WTC11 (cell line): ENCODE measurements at regions not wholly inside any gene's neighbourhood (a gene's known extent, or its start where the extent isn't known, plus 50 kb on each side); places are given as distances from the start of the nearest gene placed in this dataset.

Experiments
- ATAC-seq: fragments of 200-7000 bp; cut with Tn5 transposase; 2 replicates; pipeline ENCODE4 v1.10.0; 2021; ENCODE audit warnings: mild to moderate bottlenecking, moderate library complexity
- CTCF ChIA-PET: fragments of 300-600 bp; sonication (Branson Sonifier 250); formaldehyde crosslinking; loops from one replicate; lab custom pipeline; 2021; ENCODE audit warnings: antibody characterized with exemption; lab: Charles Lee
- POLR2A ChIA-PET: fragments of 350-600 bp; sonication (Branson Sonifier 250); formaldehyde crosslinking; loops from one replicate; lab custom pipeline; 2021; ENCODE audit warnings: antibody characterized with exemption; lab: Charles Lee
- DNase-seq: peaks from one replicate; pipeline ENCODE4 v3.0.0; 2021; ENCODE audit warnings: low spot score
- H3K27ac Mint-ChIP-seq: 2 replicates; pipeline ENCODE4 v1.8.0; 2021; ENCODE audit warnings: mixed read lengths
- H3K27me3 Mint-ChIP-seq: 2 replicates; pipeline ENCODE4 v1.8.0; 2021; ENCODE audit warnings: low read depth, mild to moderate bottlenecking, moderate library complexity, mixed read lengths
- H3K36me3 Mint-ChIP-seq: 2 replicates; pipeline ENCODE4 v1.8.0; 2021; ENCODE audit warnings: mixed read lengths
- H3K4me1 Mint-ChIP-seq: 2 replicates; pipeline ENCODE4 v1.8.0; 2022; ENCODE audit warnings: mixed read lengths
- H3K4me3 Mint-ChIP-seq: 2 replicates; pipeline ENCODE4 v1.8.0; 2021; ENCODE audit warnings: mild to moderate bottlenecking, moderate library complexity, mixed read lengths
- H3K9me3 Mint-ChIP-seq: 2 replicates; pipeline ENCODE4 v1.8.0; 2021; ENCODE audit warnings: mixed read lengths
- CREB1 ChIP-seq: sonication (generic); formaldehyde crosslinking; IDR thresholded peaks from 2 replicates; pipeline ENCODE4 v1.8.0; 2023; ENCODE audit warnings: mild to moderate bottlenecking, missing genetic modification reagents
- CREM ChIP-seq: sonication (generic); formaldehyde crosslinking; IDR thresholded peaks from 2 replicates; pipeline ENCODE4 v1.8.1; 2022; ENCODE audit warnings: mild to moderate bottlenecking, missing genetic modification reagents, moderate library complexity
- FOXJ3 ChIP-seq: sonication (generic); formaldehyde crosslinking; IDR thresholded peaks from 2 replicates; pipeline ENCODE4 v1.9.0; 2021; ENCODE audit warnings: missing genetic modification reagents, mild to moderate bottlenecking, borderline replicate concordance
- IRF2 ChIP-seq: sonication (generic); formaldehyde crosslinking; IDR thresholded peaks from 2 replicates; pipeline ENCODE4 v1.8.0; 2022; ENCODE audit warnings: low read depth, missing genetic modification reagents, borderline replicate concordance
- JAZF1 ChIP-seq: fragments of 250-450 bp; sonication (Bioruptor Pico); IDR thresholded peaks from 2 replicates; pipeline ENCODE4 v1.9.0; 2021; ENCODE audit warnings: moderate library complexity, mild to moderate bottlenecking, inconsistent platforms
- NR1H2 ChIP-seq: sonication (generic); formaldehyde crosslinking; IDR thresholded peaks from 2 replicates; pipeline ENCODE4 v1.9.0; 2021; ENCODE audit warnings: mild to moderate bottlenecking, moderate library complexity, missing genetic modification reagents
- PRRX2 ChIP-seq: fragments of 250-450 bp; sonication (Bioruptor Pico); IDR thresholded peaks from 2 replicates; pipeline ENCODE4 v1.8.0; 2021; ENCODE audit warnings: mild to moderate bottlenecking
- TCF7 ChIP-seq: sonication (generic); formaldehyde crosslinking; IDR thresholded peaks from 2 replicates; pipeline ENCODE4 v1.8.0; 2022; ENCODE audit warnings: mild to moderate bottlenecking, low read depth, missing genetic modification reagents, moderate library complexity
- ZBTB21 ChIP-seq: sonication (generic); formaldehyde crosslinking; IDR thresholded peaks from 2 replicates; pipeline ENCODE4 v1.8.1; 2023; ENCODE audit warnings: mild to moderate bottlenecking, missing genetic modification reagents, borderline replicate concordance
- ZNF317 ChIP-seq: sonication (generic); formaldehyde crosslinking; IDR thresholded peaks from 2 replicates; pipeline ENCODE4 v1.8.1; 2023; ENCODE audit warnings: low read depth, mild to moderate bottlenecking, moderate library complexity, missing genetic modification reagents, borderline replicate concordance
- TF ChIP-seq, protein P1 (sequence below): sonication (generic); formaldehyde crosslinking; IDR thresholded peaks from 2 replicates; pipeline ENCODE4 v1.8.1; 2023; ENCODE audit warnings: mild to moderate bottlenecking, moderate library complexity, missing genetic modification reagents
- TF ChIP-seq, protein P2 (sequence below): sonication (generic); formaldehyde crosslinking; IDR thresholded peaks from 2 replicates; pipeline ENCODE4 v1.8.0; 2022; ENCODE audit warnings: mild to moderate bottlenecking, missing genetic modification reagents
- TF ChIP-seq, protein P3 (sequence below): fragments of 250-450 bp; sonication (Bioruptor Pico); IDR thresholded peaks from 2 replicates; pipeline ENCODE4 v1.9.0; 2021; ENCODE audit warnings: mild to moderate bottlenecking
- TF ChIP-seq, protein P4 (sequence below): sonication (generic); formaldehyde crosslinking; IDR thresholded peaks from 2 replicates; pipeline ENCODE4 v1.8.0; 2022; ENCODE audit warnings: missing genetic modification reagents
- TF ChIP-seq, protein P5 (sequence below): fragments of 250-450 bp; sonication (Bioruptor Pico); conservative IDR thresholded peaks from 2 replicates; pipeline ENCODE4 v1.9.0; 2021; ENCODE audit warnings: mild to moderate bottlenecking
- TF ChIP-seq, protein P6 (sequence below): sonication (generic); formaldehyde crosslinking; IDR thresholded peaks from 2 replicates; pipeline ENCODE4 v1.8.0; 2022; ENCODE audit warnings: mild to moderate bottlenecking, missing genetic modification reagents
- TF ChIP-seq, protein P7 (sequence below): sonication (generic); formaldehyde crosslinking; IDR thresholded peaks from 2 replicates; pipeline ENCODE4 v1.8.0; 2022; ENCODE audit warnings: mild to moderate bottlenecking, missing genetic modification reagents
- TF ChIP-seq, protein P8 (sequence below): sonication (generic); formaldehyde crosslinking; IDR thresholded peaks from 2 replicates; pipeline ENCODE4 v1.8.0; 2023; ENCODE audit warnings: missing genetic modification reagents
- TF ChIP-seq, protein P9 (sequence below): sonication (generic); formaldehyde crosslinking; IDR thresholded peaks from 2 replicates; pipeline ENCODE4 v1.8.1; 2023; ENCODE audit warnings: mild to moderate bottlenecking, missing genetic modification reagents, moderate library complexity
- TF ChIP-seq, protein P10 (sequence below): sonication (generic); formaldehyde crosslinking; IDR thresholded peaks from 2 replicates; pipeline ENCODE4 v1.8.1; 2022; ENCODE audit warnings: low read depth, mild to moderate bottlenecking, moderate library complexity, missing genetic modification reagents, borderline replicate concordance

DNA sequence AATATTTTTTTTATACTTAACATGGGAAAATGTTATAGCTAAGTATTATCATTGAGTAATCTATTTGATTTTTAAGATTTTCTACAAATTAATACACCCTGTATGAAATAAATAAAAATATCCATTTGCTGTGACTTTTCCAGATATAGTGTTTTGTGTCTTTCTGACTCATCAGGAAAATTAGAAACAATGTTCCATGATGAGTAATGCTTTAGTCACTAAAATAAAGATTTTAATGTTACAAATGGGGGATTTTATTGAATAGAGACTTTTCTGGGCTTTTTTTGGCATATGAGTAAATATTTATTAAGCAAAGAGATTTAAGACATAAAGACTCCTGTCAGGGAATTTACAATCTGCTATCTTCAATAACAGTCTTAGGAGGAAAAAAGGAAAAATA is 279.2 kb upstream of the NOCT start:
- DNase-seq (no peak), ATAC-seq (no peak)
- Mint-ChIP-seq H3K9me3 (peaks cover 16% of the 10 kb centered on the region), H3K4me1 (no peaks in the 10 kb centered on the region), H3K36me3 (peaks cover 13% of the 10 kb centered on the region), H3K27me3 (no peaks in the 10 kb centered on the region), H3K4me3 (no peak overlapping the region)
- POLR2A ChIA-PET, result no interaction called here
- TF ChIP-seq ZBTB21 (CRISPR knock-in tag), result no peak
- TF ChIP-seq NR1H2 (CRISPR knock-in tag), result no peak
- no peak for TF ChIP-seq JAZF1
- TF ChIP-seq TCF7, result no peak
- TF ChIP-seq, protein P1, sequence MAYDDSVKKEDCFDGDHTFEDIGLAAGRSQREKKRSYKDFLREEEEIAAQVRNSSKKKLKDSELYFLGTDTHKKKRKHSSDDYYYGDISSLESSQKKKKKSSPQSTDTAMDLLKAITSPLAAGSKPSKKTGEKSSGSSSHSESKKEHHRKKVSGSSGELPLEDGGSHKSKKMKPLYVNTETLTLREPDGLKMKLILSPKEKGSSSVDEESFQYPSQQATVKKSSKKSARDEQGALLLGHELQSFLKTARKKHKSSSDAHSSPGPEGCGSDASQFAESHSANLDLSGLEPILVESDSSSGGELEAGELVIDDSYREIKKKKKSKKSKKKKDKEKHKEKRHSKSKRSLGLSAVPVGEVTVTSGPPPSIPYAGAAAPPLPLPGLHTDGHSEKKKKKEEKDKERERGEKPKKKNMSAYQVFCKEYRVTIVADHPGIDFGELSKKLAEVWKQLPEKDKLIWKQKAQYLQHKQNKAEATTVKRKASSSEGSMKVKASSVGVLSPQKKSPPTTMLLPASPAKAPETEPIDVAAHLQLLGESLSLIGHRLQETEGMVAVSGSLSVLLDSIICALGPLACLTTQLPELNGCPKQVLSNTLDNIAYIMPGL, result no peak
- TF ChIP-seq, protein P2, sequence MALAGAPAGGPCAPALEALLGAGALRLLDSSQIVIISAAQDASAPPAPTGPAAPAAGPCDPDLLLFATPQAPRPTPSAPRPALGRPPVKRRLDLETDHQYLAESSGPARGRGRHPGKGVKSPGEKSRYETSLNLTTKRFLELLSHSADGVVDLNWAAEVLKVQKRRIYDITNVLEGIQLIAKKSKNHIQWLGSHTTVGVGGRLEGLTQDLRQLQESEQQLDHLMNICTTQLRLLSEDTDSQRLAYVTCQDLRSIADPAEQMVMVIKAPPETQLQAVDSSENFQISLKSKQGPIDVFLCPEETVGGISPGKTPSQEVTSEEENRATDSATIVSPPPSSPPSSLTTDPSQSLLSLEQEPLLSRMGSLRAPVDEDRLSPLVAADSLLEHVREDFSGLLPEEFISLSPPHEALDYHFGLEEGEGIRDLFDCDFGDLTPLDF (CRISPR knock-in tag), result no peak
- TF ChIP-seq ZNF317 (CRISPR knock-in tag), result no peak
- TF ChIP-seq CREM, result no peak
- no peak for TF ChIP-seq PRRX2 (CRISPR knock-in tag)
- TF ChIP-seq, protein P3, sequence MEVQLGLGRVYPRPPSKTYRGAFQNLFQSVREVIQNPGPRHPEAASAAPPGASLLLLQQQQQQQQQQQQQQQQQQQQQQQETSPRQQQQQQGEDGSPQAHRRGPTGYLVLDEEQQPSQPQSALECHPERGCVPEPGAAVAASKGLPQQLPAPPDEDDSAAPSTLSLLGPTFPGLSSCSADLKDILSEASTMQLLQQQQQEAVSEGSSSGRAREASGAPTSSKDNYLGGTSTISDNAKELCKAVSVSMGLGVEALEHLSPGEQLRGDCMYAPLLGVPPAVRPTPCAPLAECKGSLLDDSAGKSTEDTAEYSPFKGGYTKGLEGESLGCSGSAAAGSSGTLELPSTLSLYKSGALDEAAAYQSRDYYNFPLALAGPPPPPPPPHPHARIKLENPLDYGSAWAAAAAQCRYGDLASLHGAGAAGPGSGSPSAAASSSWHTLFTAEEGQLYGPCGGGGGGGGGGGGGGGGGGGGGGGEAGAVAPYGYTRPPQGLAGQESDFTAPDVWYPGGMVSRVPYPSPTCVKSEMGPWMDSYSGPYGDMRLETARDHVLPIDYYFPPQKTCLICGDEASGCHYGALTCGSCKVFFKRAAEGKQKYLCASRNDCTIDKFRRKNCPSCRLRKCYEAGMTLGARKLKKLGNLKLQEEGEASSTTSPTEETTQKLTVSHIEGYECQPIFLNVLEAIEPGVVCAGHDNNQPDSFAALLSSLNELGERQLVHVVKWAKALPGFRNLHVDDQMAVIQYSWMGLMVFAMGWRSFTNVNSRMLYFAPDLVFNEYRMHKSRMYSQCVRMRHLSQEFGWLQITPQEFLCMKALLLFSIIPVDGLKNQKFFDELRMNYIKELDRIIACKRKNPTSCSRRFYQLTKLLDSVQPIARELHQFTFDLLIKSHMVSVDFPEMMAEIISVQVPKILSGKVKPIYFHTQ (CRISPR knock-in tag), result no peak
- TF ChIP-seq, protein P4, sequence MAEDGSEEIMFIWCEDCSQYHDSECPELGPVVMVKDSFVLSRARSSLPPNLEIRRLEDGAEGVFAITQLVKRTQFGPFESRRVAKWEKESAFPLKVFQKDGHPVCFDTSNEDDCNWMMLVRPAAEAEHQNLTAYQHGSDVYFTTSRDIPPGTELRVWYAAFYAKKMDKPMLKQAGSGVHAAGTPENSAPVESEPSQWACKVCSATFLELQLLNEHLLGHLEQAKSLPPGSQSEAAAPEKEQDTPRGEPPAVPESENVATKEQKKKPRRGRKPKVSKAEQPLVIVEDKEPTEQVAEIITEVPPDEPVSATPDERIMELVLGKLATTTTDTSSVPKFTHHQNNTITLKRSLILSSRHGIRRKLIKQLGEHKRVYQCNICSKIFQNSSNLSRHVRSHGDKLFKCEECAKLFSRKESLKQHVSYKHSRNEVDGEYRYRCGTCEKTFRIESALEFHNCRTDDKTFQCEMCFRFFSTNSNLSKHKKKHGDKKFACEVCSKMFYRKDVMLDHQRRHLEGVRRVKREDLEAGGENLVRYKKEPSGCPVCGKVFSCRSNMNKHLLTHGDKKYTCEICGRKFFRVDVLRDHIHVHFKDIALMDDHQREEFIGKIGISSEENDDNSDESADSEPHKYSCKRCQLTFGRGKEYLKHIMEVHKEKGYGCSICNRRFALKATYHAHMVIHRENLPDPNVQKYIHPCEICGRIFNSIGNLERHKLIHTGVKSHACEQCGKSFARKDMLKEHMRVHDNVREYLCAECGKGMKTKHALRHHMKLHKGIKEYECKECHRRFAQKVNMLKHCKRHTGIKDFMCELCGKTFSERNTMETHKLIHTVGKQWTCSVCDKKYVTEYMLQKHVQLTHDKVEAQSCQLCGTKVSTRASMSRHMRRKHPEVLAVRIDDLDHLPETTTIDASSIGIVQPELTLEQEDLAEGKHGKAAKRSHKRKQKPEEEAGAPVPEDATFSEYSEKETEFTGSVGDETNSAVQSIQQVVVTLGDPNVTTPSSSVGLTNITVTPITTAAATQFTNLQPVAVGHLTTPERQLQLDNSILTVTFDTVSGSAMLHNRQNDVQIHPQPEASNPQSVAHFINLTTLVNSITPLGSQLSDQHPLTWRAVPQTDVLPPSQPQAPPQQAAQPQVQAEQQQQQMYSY (CRISPR knock-in tag), result no peak
- TF ChIP-seq, protein P5, sequence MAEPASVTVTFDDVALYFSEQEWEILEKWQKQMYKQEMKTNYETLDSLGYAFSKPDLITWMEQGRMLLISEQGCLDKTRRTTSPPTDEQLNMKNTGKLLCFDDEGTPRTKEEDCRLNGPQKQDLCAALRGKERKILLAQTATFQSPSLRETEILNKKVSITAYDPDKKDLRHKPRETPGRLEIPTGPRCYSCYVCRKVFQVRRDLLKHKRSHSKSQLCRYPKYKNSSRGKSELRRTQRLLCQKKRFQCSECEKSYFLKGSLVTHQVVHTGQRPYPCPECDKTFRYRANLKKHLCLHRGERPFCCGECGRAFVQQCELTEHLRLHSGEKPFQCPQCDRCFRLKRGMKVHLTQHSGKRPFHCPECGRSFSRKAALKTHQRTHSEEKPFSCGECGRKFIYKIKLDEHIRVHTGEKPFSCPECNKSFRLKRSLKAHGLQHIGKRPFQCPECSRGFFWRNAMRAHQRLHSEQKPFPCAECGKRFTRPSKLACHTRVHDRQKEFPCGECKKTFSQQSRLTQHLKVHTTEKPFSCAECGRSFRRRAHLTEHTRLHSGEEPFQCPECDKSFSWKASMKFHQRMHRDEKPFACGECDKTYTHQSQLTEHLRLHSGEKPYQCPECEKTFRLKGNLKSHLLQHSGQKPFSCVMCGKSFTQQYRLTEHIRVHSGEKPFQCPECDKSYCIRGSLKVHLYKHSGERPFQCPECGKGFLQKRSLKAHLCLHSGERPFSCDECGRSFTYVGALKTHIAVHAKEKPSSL (CRISPR knock-in tag), result no peak
- no peak for TF ChIP-seq IRF2 (CRISPR knock-in tag)
- TF ChIP-seq, protein P6, sequence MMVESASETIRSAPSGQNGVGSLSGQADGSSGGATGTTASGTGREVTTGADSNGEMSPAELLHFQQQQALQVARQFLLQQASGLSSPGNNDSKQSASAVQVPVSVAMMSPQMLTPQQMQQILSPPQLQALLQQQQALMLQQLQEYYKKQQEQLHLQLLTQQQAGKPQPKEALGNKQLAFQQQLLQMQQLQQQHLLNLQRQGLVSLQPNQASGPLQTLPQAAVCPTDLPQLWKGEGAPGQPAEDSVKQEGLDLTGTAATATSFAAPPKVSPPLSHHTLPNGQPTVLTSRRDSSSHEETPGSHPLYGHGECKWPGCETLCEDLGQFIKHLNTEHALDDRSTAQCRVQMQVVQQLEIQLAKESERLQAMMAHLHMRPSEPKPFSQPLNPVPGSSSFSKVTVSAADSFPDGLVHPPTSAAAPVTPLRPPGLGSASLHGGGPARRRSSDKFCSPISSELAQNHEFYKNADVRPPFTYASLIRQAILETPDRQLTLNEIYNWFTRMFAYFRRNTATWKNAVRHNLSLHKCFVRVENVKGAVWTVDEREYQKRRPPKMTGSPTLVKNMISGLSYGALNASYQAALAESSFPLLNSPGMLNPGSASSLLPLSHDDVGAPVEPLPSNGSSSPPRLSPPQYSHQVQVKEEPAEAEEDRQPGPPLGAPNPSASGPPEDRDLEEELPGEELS, result no peak
- TF ChIP-seq, protein P7, sequence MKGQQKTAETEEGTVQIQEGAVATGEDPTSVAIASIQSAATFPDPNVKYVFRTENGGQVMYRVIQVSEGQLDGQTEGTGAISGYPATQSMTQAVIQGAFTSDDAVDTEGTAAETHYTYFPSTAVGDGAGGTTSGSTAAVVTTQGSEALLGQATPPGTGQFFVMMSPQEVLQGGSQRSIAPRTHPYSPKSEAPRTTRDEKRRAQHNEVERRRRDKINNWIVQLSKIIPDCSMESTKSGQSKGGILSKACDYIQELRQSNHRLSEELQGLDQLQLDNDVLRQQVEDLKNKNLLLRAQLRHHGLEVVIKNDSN, result no peak
- TF ChIP-seq CREB1 (CRISPR knock-in tag), result no peak
- TF ChIP-seq FOXJ3 (CRISPR knock-in tag), result no peak
- TF ChIP-seq, protein P8, sequence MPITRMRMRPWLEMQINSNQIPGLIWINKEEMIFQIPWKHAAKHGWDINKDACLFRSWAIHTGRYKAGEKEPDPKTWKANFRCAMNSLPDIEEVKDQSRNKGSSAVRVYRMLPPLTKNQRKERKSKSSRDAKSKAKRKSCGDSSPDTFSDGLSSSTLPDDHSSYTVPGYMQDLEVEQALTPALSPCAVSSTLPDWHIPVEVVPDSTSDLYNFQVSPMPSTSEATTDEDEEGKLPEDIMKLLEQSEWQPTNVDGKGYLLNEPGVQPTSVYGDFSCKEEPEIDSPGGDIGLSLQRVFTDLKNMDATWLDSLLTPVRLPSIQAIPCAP (CRISPR knock-in tag), result no peak
- TF ChIP-seq, protein P9, sequence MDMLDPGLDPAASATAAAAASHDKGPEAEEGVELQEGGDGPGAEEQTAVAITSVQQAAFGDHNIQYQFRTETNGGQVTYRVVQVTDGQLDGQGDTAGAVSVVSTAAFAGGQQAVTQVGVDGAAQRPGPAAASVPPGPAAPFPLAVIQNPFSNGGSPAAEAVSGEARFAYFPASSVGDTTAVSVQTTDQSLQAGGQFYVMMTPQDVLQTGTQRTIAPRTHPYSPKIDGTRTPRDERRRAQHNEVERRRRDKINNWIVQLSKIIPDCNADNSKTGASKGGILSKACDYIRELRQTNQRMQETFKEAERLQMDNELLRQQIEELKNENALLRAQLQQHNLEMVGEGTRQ (CRISPR knock-in tag), result no peak
- TF ChIP-seq, protein P10, sequence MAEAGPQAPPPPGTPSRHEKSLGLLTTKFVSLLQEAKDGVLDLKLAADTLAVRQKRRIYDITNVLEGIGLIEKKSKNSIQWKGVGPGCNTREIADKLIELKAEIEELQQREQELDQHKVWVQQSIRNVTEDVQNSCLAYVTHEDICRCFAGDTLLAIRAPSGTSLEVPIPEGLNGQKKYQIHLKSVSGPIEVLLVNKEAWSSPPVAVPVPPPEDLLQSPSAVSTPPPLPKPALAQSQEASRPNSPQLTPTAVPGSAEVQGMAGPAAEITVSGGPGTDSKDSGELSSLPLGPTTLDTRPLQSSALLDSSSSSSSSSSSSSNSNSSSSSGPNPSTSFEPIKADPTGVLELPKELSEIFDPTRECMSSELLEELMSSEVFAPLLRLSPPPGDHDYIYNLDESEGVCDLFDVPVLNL (CRISPR knock-in tag), result no peak
- TF ChIP-seq, all 79 proteins: peak for 0
- CTCF ChIA-PET, result no interaction called here
- H3K27ac Mint-ChIP-seq, result no peak overlapping the region
